Mammary epithelial cell (primary cell): ENCODE measurements at regions not wholly inside any gene's neighbourhood (a gene's known extent, or its start where the extent isn't known, plus 50 kb on each side); places are given as distances from the start of the nearest gene placed in this dataset.

Experiments used
- CTCF ChIP-seq, 2 donors: IDR thresholded peaks in 1 of 2; conservative IDR thresholded peaks in 1 of 2; 2 replicates each; pipeline ENCODE4 v1.5.1; 2011 to 2012; ENCODE audit warnings: inconsistent platforms in 2 of 2, low read length in 2 of 2, mild to moderate bottlenecking in 2 of 2, control low read depth in 1 of 2, low read depth in 1 of 2; ENCODE audit not compliant: insufficient read depth in 1 of 2; ENCODE audit errors: extremely low read depth in 1 of 2
- EZH2 ChIP-seq: IDR thresholded peaks from 2 replicates; pipeline ENCODE4 v1.6.1; 2012; ENCODE audit warnings: low read length, inconsistent platforms, borderline replicate concordance

- TF ChIP-seq CTCF (conservative IDR thresholded peaks at IDR 0.05 in 1 of 2, IDR thresholded peaks at IDR 0.05 in 1 of 2; ENCODE audit: extremely low read depth in 1 of 2, insufficient read depth in 1 of 2, low read depth in 1 of 2, low read length in 2 of 2) = no peak
- no peak for TF ChIP-seq EZH2
Measured at GRCh38 chr7:85796956-85797355, 610.1 kb upstream of the SEMA3D start.
